Ishikawa (cell line): ENCODE measurements at regions not wholly inside any gene's neighbourhood (a gene's known extent, or its start where the extent isn't known, plus 50 kb on each side); places are given as distances from the start of the nearest gene placed in this dataset.

ENCODE experiments used
- CEBPB ChIP-seq: IDR thresholded peaks from 2 replicates; pipeline ENCODE4 v1.6.1; 2012
- CREB1 ChIP-seq: IDR thresholded peaks from 2 replicates; pipeline ENCODE4 v1.6.1; 2012; ENCODE audit warnings: low read depth
- EGR1 ChIP-seq: IDR thresholded peaks from 2 replicates; pipeline ENCODE4 v1.6.1; 2012
- EP300 ChIP-seq: IDR thresholded peaks from 2 replicates; pipeline ENCODE4 v1.6.1; 2012; ENCODE audit warnings: borderline replicate concordance
- FOXM1 ChIP-seq: IDR thresholded peaks from 2 replicates; pipeline ENCODE4 v1.6.1; 2012; ENCODE audit warnings: low read depth, borderline replicate concordance
- MAX ChIP-seq: IDR thresholded peaks from 2 replicates; pipeline ENCODE4 v1.6.1; 2012
- NFIC ChIP-seq: IDR thresholded peaks from 2 replicates; pipeline ENCODE4 v1.6.1; 2012
- RAD21 ChIP-seq: IDR thresholded peaks from 2 replicates; pipeline ENCODE4 v1.6.1; 2012; ENCODE audit warnings: low read depth
- REST ChIP-seq: IDR thresholded peaks from 2 replicates; pipeline ENCODE4 v1.6.1; 2012; ENCODE audit warnings: low read depth, mild to moderate bottlenecking
- TAF1 ChIP-seq: IDR thresholded peaks from 2 replicates; pipeline ENCODE4 v1.6.1; 2012; ENCODE audit warnings: low read depth, mild to moderate bottlenecking
- TCF12 ChIP-seq: IDR thresholded peaks from 2 replicates; pipeline ENCODE4 v1.6.1; 2012; ENCODE audit warnings: low read depth
- TEAD4 ChIP-seq: IDR thresholded peaks from 2 replicates; pipeline ENCODE4 v1.6.1; 2012
- USF1 ChIP-seq: IDR thresholded peaks from 2 replicates; pipeline ENCODE4 v1.6.1; 2012
- YY1 ChIP-seq: IDR thresholded peaks from 2 replicates; pipeline ENCODE4 v1.6.1; 2012; ENCODE audit warnings: low read depth
- ZBTB7A ChIP-seq: IDR thresholded peaks from 2 replicates; pipeline ENCODE4 v1.6.1; 2012; ENCODE audit warnings: low read depth

GRCh38 chr3:41148478-41148877 lies 50.8 kb upstream of the CTNNB1 start:
- TF ChIP-seq USF1 (no peak), YY1 (no peak), REST (no peak), EGR1 (no peak), EP300 (no peak), TEAD4 (no peak), MAX (no peak), RAD21 (no peak), ZBTB7A (no peak), FOXM1 (no peak), CREB1 (no peak), NFIC (no peak), TAF1 (no peak), CEBPB (no peak), TCF12 (no peak)

- no peak for TF ChIP-seq TCF12
- no peak for TF ChIP-seq EP300
- no peak for TF ChIP-seq REST
- no peak for TF ChIP-seq CEBPB
- no peak for TF ChIP-seq USF1
- TF ChIP-seq NFIC = no peak
- TF ChIP-seq RAD21 = no peak
- no peak for TF ChIP-seq EGR1
- TF ChIP-seq ZBTB7A = no peak
- TF ChIP-seq TAF1 = no peak
- TF ChIP-seq CREB1 = no peak
- no peak for TF ChIP-seq FOXM1
- TF ChIP-seq MAX = no peak
Measured at GRCh38 chr3:41148901-41149300, 50.4 kb upstream of the CTNNB1 start.
